OCI-LY7 (cell line): ENCODE measurements at regions not wholly inside any gene's neighbourhood (a gene's known extent, or its start where the extent isn't known, plus 50 kb on each side); places are given as distances from the start of the nearest gene placed in this dataset.
A peak's percentile ranks its signal among the peaks of the same experiment; 100 is the strongest.

Experiments
- BruUV-seq: library from RNA; stranded (reverse); fragments of 400-500 nt; replicated peaks from 2 replicates; lab custom pipeline; 2021; lab: Mats Ljungman, UMichigan
- CTCF ChIA-PET: fragments of 300-600 bp; sonication (Branson Sonifier 250); formaldehyde crosslinking; loops from one replicate; lab custom pipeline; 2022; ENCODE audit warnings: antibody characterized with exemption; ENCODE audit not compliant: unreplicated experiment; lab: Charles Lee
- POLR2A ChIA-PET: fragments of 300-600 bp; sonication (Branson Sonifier 250); formaldehyde crosslinking; loops from one replicate; lab custom pipeline; 2022; ENCODE audit warnings: antibody characterized with exemption; lab: Charles Lee
- DNase-seq: peaks from one replicate; pipeline ENCODE4 v3.0.0-alpha.2; 2015; ENCODE audit warnings: low spot score
- H2AFZ ChIP-seq: fragments of 200-600 bp; sonication (generic), shearing (Covaris generic); 2 replicates; pipeline ENCODE4 v1.6.1; 2014; ENCODE audit warnings: mild to moderate bottlenecking, antibody characterized with exemption, low read length, moderate library complexity
- H3K27ac ChIP-seq: fragments of 200-600 bp; sonication (generic); 2 replicates; pipeline ENCODE4 v1.5.1; 2014; ENCODE audit warnings: mixed run types, low read depth, mild to moderate bottlenecking, moderate library complexity, low read length, inconsistent platforms; ENCODE audit not compliant: poor library complexity, severe bottlenecking
- H3K36me3 ChIP-seq: fragments of 200-600 bp; sonication (generic); 2 replicates; pipeline ENCODE4 v1.6.1; 2014; ENCODE audit warnings: mild to moderate bottlenecking, antibody characterized with exemption, low read length, moderate library complexity, mixed read lengths; ENCODE audit not compliant: insufficient read depth
- H3K4me1 ChIP-seq: fragments of 200-600 bp; sonication (generic); 2 replicates; pipeline ENCODE4 v1.5.1; 2014; ENCODE audit warnings: mild to moderate bottlenecking, low read length; ENCODE audit not compliant: insufficient read depth, poor library complexity, severe bottlenecking
- H3K4me2 ChIP-seq: fragments of 200-600 bp; sonication (generic); 2 replicates; pipeline ENCODE4 v1.6.1; 2014; ENCODE audit warnings: mild to moderate bottlenecking, low read length
- H3K4me3 ChIP-seq: fragments of 200-600 bp; sonication (generic); 2 replicates; pipeline ENCODE4 v1.5.1; 2014; ENCODE audit warnings: mild to moderate bottlenecking, low read depth, low read length; ENCODE audit not compliant: poor library complexity, severe bottlenecking
- H3K79me2 ChIP-seq: fragments of 200-600 bp; sonication (generic); 2 replicates; pipeline ENCODE4 v1.6.1; 2016; ENCODE audit warnings: low read depth, mild to moderate bottlenecking, low read length, moderate library complexity, mixed read lengths; ENCODE audit not compliant: insufficient read depth
- H3K9me2 ChIP-seq: fragments of 200-600 bp; sonication (generic); 2 replicates; pipeline ENCODE4 v1.6.1; 2016; ENCODE audit warnings: mild to moderate bottlenecking, low read length, mixed read lengths; ENCODE audit not compliant: insufficient read depth
- H3K9me3 ChIP-seq: fragments of 200-600 bp; sonication (generic); 2 replicates; pipeline ENCODE4 v1.6.1; 2014; ENCODE audit warnings: mild to moderate bottlenecking, mixed run types, low read length, mixed read lengths
- H4K20me1 ChIP-seq: fragments of 200-600 bp; sonication (generic); 2 replicates; pipeline ENCODE4 v1.6.1; 2014; ENCODE audit warnings: mild to moderate bottlenecking, antibody characterized with exemption, low read length, moderate library complexity, mixed read lengths; ENCODE audit not compliant: insufficient read depth
- CTCF ChIP-seq: fragments of 200-600 bp; sonication (generic); conservative IDR thresholded peaks from 2 replicates; pipeline ENCODE4 v1.5.1; 2014; ENCODE audit warnings: mild to moderate bottlenecking, antibody characterized with exemption, low read length, moderate library complexity, mixed read lengths
- EZH2phosphoT487 ChIP-seq: fragments of 200-600 bp; sonication (generic); IDR thresholded peaks from 2 replicates; pipeline ENCODE4 v1.6.1; 2018; ENCODE audit warnings: low read depth, borderline replicate concordance, mild to moderate bottlenecking, mixed run types, antibody characterized with exemption, low read length, moderate library complexity, mixed read lengths
- intact Hi-C: fragments of 100-400 bp; cut with micrococcal nuclease; formaldehyde crosslinking; loops from one replicate; pipeline ENCODE4 v1.10.0; 2022; ENCODE audit not compliant: unreplicated experiment

- Histone ChIP-seq H3K36me3 (no peaks in the 10 kb centered on the region), H3K9me2 (no peaks in the 10 kb centered on the region), H3K4me2 (peak overlapping the region; percentile 36; the same call in 1 of the 2 replicates), H4K20me1 (no peaks in the 10 kb centered on the region), H3K27ac (no peak overlapping the region), H3K4me1 (peaks cover 5% of the 10 kb centered on the region), H2AFZ (peak overlapping the region; percentile 55; the same call in 1 of the 2 replicates), H3K79me2 (no peaks in the 10 kb centered on the region), H3K4me3 (no peak overlapping the region), H3K9me3 (no peaks in the 10 kb centered on the region)
- intact Hi-C loops: no loop called here
- DNase-seq: peak; percentile 49
- no peak for TF ChIP-seq EZH2phosphoT487
- no TSS peak for BruUV-seq
- CTCF ChIA-PET: no interaction called here
- POLR2A ChIA-PET: interaction anchor here (0.6 kb wide), 1 partner anchor 110 kb away, joined by 3 read pairs; no protein-coding TSS in a partner anchor
These were observed 635.0 kb downstream of the TSN start for GRCh38 chr2:122390406-122390805.

- BruUV-seq: no TSS peak
- intact Hi-C loops: no loop called here
- no peak for TF ChIP-seq CTCF
- TF ChIP-seq EZH2phosphoT487: no peak
These were observed 636.3 kb downstream of the TSN start for GRCh38 chr2:122391726-122392125.

GRCh38 chr2:122395687-122396086 lies 640.2 kb downstream of the TSN start:
- Histone ChIP-seq H3K27ac (no peak overlapping the region), H3K9me3 (no peaks in the 10 kb centered on the region), H3K4me1 (peaks cover 1% of the 10 kb centered on the region), H2AFZ (no peak overlapping the region), H3K4me3 (no peak overlapping the region), H3K79me2 (no peaks in the 10 kb centered on the region), H4K20me1 (no peaks in the 10 kb centered on the region), H3K9me2 (no peaks in the 10 kb centered on the region), H3K4me2 (no peak overlapping the region), H3K36me3 (no peaks in the 10 kb centered on the region)
- BruUV-seq: no TSS peak
- intact Hi-C loops: no loop called here
- CTCF ChIA-PET: no interaction called here
- POLR2A ChIA-PET: no interaction called here
- no peak for TF ChIP-seq CTCF
- TF ChIP-seq EZH2phosphoT487: no peak
- DNase-seq: no peak

More at GRCh38 chr2:122391726-122392125, 636.3 kb downstream of the TSN start:
- peaks cover 5% of the 10 kb centered on the region for H3K4me1 ChIP-seq
- H3K79me2 ChIP-seq: no peaks in the 10 kb centered on the region
- H3K9me2 ChIP-seq: no peaks in the 10 kb centered on the region
- H3K4me3 ChIP-seq: no peak overlapping the region
- no peak overlapping the region for H3K27ac ChIP-seq
- H2AFZ ChIP-seq: no peak overlapping the region
- no peaks in the 10 kb centered on the region for H3K9me3 ChIP-seq
- ChIA-PET CTCF (no interaction called here), POLR2A (no interaction called here)
- no peaks in the 10 kb centered on the region for H3K36me3 ChIP-seq
- no peaks in the 10 kb centered on the region for H4K20me1 ChIP-seq
- no peak for DNase-seq
- H3K4me2 ChIP-seq: no peak overlapping the region
